ENCODE measurements at regions not wholly inside any gene's neighbourhood (a gene's known extent, or its start where the extent isn't known, plus 50 kb on each side); places are given as distances from the start of the nearest gene placed in this dataset.

GRCh38 chr22:47570851-47571250 lies 808.4 kb downstream of the TBC1D22A start:
- TF ChIP-seq, protein P1, sequence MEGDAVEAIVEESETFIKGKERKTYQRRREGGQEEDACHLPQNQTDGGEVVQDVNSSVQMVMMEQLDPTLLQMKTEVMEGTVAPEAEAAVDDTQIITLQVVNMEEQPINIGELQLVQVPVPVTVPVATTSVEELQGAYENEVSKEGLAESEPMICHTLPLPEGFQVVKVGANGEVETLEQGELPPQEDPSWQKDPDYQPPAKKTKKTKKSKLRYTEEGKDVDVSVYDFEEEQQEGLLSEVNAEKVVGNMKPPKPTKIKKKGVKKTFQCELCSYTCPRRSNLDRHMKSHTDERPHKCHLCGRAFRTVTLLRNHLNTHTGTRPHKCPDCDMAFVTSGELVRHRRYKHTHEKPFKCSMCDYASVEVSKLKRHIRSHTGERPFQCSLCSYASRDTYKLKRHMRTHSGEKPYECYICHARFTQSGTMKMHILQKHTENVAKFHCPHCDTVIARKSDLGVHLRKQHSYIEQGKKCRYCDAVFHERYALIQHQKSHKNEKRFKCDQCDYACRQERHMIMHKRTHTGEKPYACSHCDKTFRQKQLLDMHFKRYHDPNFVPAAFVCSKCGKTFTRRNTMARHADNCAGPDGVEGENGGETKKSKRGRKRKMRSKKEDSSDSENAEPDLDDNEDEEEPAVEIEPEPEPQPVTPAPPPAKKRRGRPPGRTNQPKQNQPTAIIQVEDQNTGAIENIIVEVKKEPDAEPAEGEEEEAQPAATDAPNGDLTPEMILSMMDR (IDR thresholded peaks at IDR 0.05; ENCODE audit: low read depth, low read length) = no peak
- no peak for DNase-seq (ENCODE audit: extremely low read depth, low read depth)

- no peak for DNase-seq (ENCODE audit: extremely low read depth, low read depth)
- TF ChIP-seq, protein P1 (IDR thresholded peaks at IDR 0.05; ENCODE audit: low read depth, low read length) = no peak
Measured at GRCh38 chr22:47570300-47570685, 807.8 kb downstream of the TBC1D22A start.

- TF ChIP-seq, protein P1 (IDR thresholded peaks at IDR 0.05; ENCODE audit: low read depth, low read length) = no peak
- no peak for DNase-seq (ENCODE audit: extremely low read depth, low read depth)
Measured at GRCh38 chr22:47569389-47570299, 807.2 kb downstream of the TBC1D22A start.

DNA sequence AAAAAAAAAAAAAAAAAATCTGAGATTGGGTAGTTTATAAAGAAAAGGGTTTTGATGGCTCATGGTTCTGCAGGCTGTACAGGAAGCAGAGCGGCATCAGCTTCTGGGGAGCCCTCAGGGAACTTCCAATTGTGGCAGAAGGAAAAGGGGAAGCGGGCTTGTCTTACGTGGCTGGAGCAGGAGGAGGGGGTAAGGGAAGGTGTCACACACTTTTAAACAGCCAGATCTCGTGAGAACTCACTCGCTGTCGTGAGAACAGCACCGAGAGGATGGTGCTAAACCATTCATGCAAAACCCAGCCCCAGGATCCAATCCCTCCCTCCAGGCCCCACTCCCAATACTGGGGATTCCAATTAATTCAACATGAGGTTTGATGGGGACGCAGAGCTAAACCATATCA lies 806.2 kb downstream of the TBC1D22A start:
- no peak for DNase-seq (ENCODE audit: extremely low read depth, low read depth)
- TF ChIP-seq, protein P1 (IDR thresholded peaks at IDR 0.05; ENCODE audit: low read depth, low read length) = no peak

GRCh38 chr22:47567126-47568090 lies 805.0 kb downstream of the TBC1D22A start:
- TF ChIP-seq, protein P1 (IDR thresholded peaks at IDR 0.05; ENCODE audit: low read depth, low read length) = no peak
- DNase-seq (ENCODE audit: extremely low read depth, low read depth) = no peak

DNA sequence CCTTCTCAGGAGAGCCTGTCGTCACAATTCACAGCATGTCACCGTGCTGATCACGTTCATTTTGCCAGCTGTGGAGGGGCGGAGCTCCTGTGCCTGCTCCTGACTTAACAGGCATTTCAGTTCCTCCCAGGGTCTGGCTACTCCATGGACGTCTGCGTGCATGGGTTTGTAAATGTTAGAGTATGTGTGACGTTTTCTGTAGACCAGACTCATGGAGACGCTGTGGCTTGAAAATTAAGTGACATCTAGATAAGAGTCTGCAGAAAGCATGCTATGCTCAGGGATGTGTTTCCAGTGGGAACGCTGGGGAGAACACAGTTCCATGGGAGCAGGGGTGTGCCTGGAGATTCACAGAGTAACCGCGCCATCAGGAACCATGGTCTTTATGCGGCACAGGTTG lies 804.0 kb downstream of the TBC1D22A start:
- TF ChIP-seq, protein P1 (IDR thresholded peaks at IDR 0.05; ENCODE audit: low read depth, low read length) = no peak
- no peak for DNase-seq (ENCODE audit: extremely low read depth, low read depth)
